Suprapubic skin (tissue), 4 donors: ENCODE measurements at regions not wholly inside any gene's neighbourhood (a gene's known extent, or its start where the extent isn't known, plus 50 kb on each side); places are given as distances from the start of the nearest gene placed in this dataset.

Experiments
- EP300 ChIP-seq: sonication (generic); formaldehyde crosslinking; IDR thresholded peaks from one replicate; pipeline ENCODE4 v1.6.1; 2017; ENCODE audit warnings: antibody characterized with exemption
- POLR2AphosphoS5 ChIP-seq, 3 donors: sonication (generic); formaldehyde crosslinking; IDR thresholded peaks; one replicate each; pipeline ENCODE4 v1.6.1; 2017; ENCODE audit warnings: antibody characterized with exemption in 3 of 3

GRCh38 chr6:15839969-15840541 is 177.2 kb upstream of the DTNBP1 start:
- TF ChIP-seq EP300, result no peak
- TF ChIP-seq POLR2AphosphoS5 (IDR thresholded peaks at IDR 0.05), result no peak
